Kidney epithelial cell (primary cell): ENCODE measurements at regions not wholly inside any gene's neighbourhood (a gene's known extent, or its start where the extent isn't known, plus 50 kb on each side); places are given as distances from the start of the nearest gene placed in this dataset.
"Not testable (repeated sequence)": the region's sequence is repeated elsewhere in the genome, so short reads cannot be mapped to it uniquely, and the experiment has no call there.

ENCODE experiments used
- DNase-seq: peaks from one replicate; pipeline ENCODE4 v3.0.0-alpha.2; 2010; ENCODE audit warnings: low read depth
- H3K27me3 ChIP-seq: 2 replicates; pipeline ENCODE4 v1.6.0; 2011; ENCODE audit warnings: low read length; ENCODE audit not compliant: control insufficient read depth, insufficient read depth
- H3K36me3 ChIP-seq: 2 replicates; pipeline ENCODE4 v1.5.1; 2011; ENCODE audit warnings: low read length; ENCODE audit not compliant: control insufficient read depth, insufficient read depth
- H3K4me3 ChIP-seq: 2 replicates; pipeline ENCODE4 v1.5.1; 2011; ENCODE audit warnings: low read depth, mild to moderate bottlenecking, control low read depth, low read length
- CTCF ChIP-seq: IDR thresholded peaks from 2 replicates; pipeline ENCODE4 v1.5.1; 2011; ENCODE audit warnings: mild to moderate bottlenecking, moderate library complexity, low read length, control low read depth, inconsistent platforms; ENCODE audit not compliant: insufficient read depth, poor library complexity, severe bottlenecking

GRCh38 chr3:86887876-86888275 lies 103.1 kb downstream of the VGLL3 start:
- Histone ChIP-seq H3K27me3 (no peaks in the 10 kb centered on the region), H3K36me3 (no peaks in the 10 kb centered on the region), H3K4me3 (no peak overlapping the region)
- no peak for DNase-seq
- TF ChIP-seq CTCF = no peak

GRCh38 chr3:86880066-86880465 lies 110.9 kb downstream of the VGLL3 start:
- H3K4me3 ChIP-seq = no peak overlapping the region
- no peaks in the 10 kb centered on the region for H3K36me3 ChIP-seq
- no peak for DNase-seq
- TF ChIP-seq CTCF = no peak
- no peaks in the 10 kb centered on the region for H3K27me3 ChIP-seq

GRCh38 chr3:86876504-86877181 lies 114.3 kb downstream of the VGLL3 start:
- not testable (repeated sequence) for H3K4me3 ChIP-seq, H3K27me3 ChIP-seq, H3K36me3 ChIP-seq, DNase-seq

- not testable (repeated sequence) for H3K4me3 ChIP-seq, DNase-seq, H3K36me3 ChIP-seq, H3K27me3 ChIP-seq
Measured at GRCh38 chr3:86874790-86875189, 116.2 kb downstream of the VGLL3 start.

- H3K27me3 ChIP-seq = no peaks in the 10 kb centered on the region
- H3K36me3 ChIP-seq = no peaks in the 10 kb centered on the region
- H3K4me3 ChIP-seq = no peak overlapping the region
- no peak for TF ChIP-seq CTCF
- DNase-seq = no peak
Measured at GRCh38 chr3:86869566-86869965, 121.4 kb downstream of the VGLL3 start.

GRCh38 chr3:86867982-86868381 lies 123.0 kb downstream of the VGLL3 start:
- no peaks in the 10 kb centered on the region for H3K27me3 ChIP-seq
- no peak for DNase-seq
- TF ChIP-seq CTCF = no peak
- no peaks in the 10 kb centered on the region for H3K36me3 ChIP-seq
- H3K4me3 ChIP-seq = no peak overlapping the region

GRCh38 chr3:86865506-86865905 lies 125.4 kb downstream of the VGLL3 start:
- no peaks in the 10 kb centered on the region for H3K27me3 ChIP-seq
- TF ChIP-seq CTCF = no peak
- DNase-seq = no peak
- no peak overlapping the region for H3K4me3 ChIP-seq
- no peaks in the 10 kb centered on the region for H3K36me3 ChIP-seq
